ENCODE measurements at regions not wholly inside any gene's neighbourhood (a gene's known extent, or its start where the extent isn't known, plus 50 kb on each side); places are given as distances from the start of the nearest gene placed in this dataset.

GRCh38 chr22:27463121-27463660 lies 338.4 kb downstream of the MN1 start:
- DNase-seq, result no peak

GRCh38 chr22:27466229-27466628 lies 335.3 kb downstream of the MN1 start:
- no peak for DNase-seq

- no peak for DNase-seq
These were observed 334.6 kb downstream of the MN1 start for GRCh38 chr22:27466778-27467438.

- no peak for DNase-seq
These were observed 333.8 kb downstream of the MN1 start for GRCh38 chr22:27467711-27468110.

GRCh38 chr22:27468712-27469111 lies 332.8 kb downstream of the MN1 start:
- no peak for DNase-seq

GRCh38 chr22:27470169-27470772 lies 331.3 kb downstream of the MN1 start:
- no peak for DNase-seq

GRCh38 chr22:27472975-27473374 lies 328.6 kb downstream of the MN1 start:
- DNase-seq, result no peak

GRCh38 chr22:27473533-27473932 lies 328.0 kb downstream of the MN1 start:
- no peak for DNase-seq

- DNase-seq, result no peak
These were observed 327.4 kb downstream of the MN1 start for GRCh38 chr22:27474112-27474571.

GRCh38 chr22:27474711-27475547 lies 326.6 kb downstream of the MN1 start:
- DNase-seq, result no peak

GRCh38 chr22:27475548-27475897 lies 326.0 kb downstream of the MN1 start:
- DNase-seq, result no peak

- no peak for DNase-seq
These were observed 325.2 kb downstream of the MN1 start for GRCh38 chr22:27476318-27476717.

GRCh38 chr22:27476729-27477128 lies 324.8 kb downstream of the MN1 start:
- DNase-seq, result no peak

GRCh38 chr22:27477171-27477570 lies 324.4 kb downstream of the MN1 start:
- DNase-seq, result no peak

- DNase-seq, result no peak
These were observed 321.1 kb downstream of the MN1 start for GRCh38 chr22:27480487-27480886.

- DNase-seq, result no peak
These were observed 319.2 kb downstream of the MN1 start for GRCh38 chr22:27482402-27482801.

- DNase-seq, result no peak
These were observed 318.3 kb downstream of the MN1 start for GRCh38 chr22:27483095-27483785.

GRCh38 chr22:27485842-27486241 lies 315.7 kb downstream of the MN1 start:
- DNase-seq, result no peak

- no peak for DNase-seq
These were observed 313.7 kb downstream of the MN1 start for GRCh38 chr22:27487600-27488452.

GRCh38 chr22:27488456-27489177 lies 312.9 kb downstream of the MN1 start:
- DNase-seq, result no peak

- DNase-seq, result no peak
These were observed 312.3 kb downstream of the MN1 start for GRCh38 chr22:27489178-27489675.
